ENCODE measurements at regions not wholly inside any gene's neighbourhood (a gene's known extent, or its start where the extent isn't known, plus 50 kb on each side); places are given as distances from the start of the nearest gene placed in this dataset.

DNA sequence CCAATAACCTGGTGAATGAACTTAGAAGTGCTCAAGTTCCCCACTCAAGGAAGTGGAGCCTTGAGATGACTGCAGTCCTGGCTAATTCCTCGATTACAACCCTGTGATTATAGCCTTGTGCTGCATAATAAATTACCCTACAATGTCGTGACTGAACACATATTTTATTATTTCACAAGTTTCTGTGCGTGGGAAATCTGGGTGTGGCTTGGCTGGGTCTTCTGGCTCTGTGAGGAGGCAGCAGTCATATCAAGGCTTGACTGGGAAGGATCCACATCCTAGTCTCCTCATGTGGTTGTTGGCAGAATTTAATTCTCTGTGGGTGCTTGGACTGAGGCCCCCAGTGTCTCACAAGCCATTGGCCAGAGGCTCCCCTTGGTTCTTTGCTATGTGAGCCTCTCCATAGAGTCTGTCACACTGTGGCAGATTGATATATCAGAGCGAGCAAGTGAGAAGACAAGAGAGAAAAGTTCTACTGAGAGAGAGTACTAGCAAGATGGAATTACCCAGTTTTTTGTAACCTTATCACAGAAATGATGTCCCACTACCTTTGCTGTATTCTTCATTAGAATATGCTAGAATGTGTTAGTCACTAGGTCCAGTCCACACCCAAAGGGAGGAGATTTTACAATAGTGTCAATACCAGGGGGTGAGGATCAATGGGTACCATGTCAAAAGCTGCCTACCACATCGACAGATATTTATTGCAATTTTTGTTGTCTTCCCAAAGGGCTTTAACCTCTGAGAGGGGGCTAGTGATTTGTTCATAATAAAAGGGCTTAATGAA is 102.8 kb upstream of the TBC1D5 start:
- no peak overlapping the region for H3K27ac Mint-ChIP-seq
- no peak overlapping the region for H3K4me3 Mint-ChIP-seq
- DNase-seq (no peak), ATAC-seq (ENCODE audit: low read depth) (no peak)
- ChIA-PET POLR2A (no interaction called here), CTCF (no interaction called here)
- intact Hi-C loops (cut with micrococcal nuclease), result no loop called here
- TF ChIP-seq, protein P1, sequence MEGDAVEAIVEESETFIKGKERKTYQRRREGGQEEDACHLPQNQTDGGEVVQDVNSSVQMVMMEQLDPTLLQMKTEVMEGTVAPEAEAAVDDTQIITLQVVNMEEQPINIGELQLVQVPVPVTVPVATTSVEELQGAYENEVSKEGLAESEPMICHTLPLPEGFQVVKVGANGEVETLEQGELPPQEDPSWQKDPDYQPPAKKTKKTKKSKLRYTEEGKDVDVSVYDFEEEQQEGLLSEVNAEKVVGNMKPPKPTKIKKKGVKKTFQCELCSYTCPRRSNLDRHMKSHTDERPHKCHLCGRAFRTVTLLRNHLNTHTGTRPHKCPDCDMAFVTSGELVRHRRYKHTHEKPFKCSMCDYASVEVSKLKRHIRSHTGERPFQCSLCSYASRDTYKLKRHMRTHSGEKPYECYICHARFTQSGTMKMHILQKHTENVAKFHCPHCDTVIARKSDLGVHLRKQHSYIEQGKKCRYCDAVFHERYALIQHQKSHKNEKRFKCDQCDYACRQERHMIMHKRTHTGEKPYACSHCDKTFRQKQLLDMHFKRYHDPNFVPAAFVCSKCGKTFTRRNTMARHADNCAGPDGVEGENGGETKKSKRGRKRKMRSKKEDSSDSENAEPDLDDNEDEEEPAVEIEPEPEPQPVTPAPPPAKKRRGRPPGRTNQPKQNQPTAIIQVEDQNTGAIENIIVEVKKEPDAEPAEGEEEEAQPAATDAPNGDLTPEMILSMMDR (IDR thresholded peaks at IDR 0.05), result no peak
- H3K4me1 Mint-ChIP-seq, result no peaks in the 10 kb centered on the region
- no peaks in the 10 kb centered on the region for H3K9me3 Mint-ChIP-seq
- peaks cover 2% of the 10 kb centered on the region for H3K27me3 Mint-ChIP-seq
- H3K36me3 Mint-ChIP-seq (ENCODE audit: low read depth), result no peaks in the 10 kb centered on the region

- POLR2A ChIA-PET, result no interaction called here
- no peaks in the 10 kb centered on the region for H3K4me1 Mint-ChIP-seq
Measured at GRCh38 chr3:17844236-17844635, 101.8 kb upstream of the TBC1D5 start.

GRCh38 chr3:17841190-17841828 is 98.9 kb upstream of the TBC1D5 start:
- CTCF ChIA-PET, result interaction anchor here (0.7 to 3.8 kb wide), 52 partner anchors 8 to 1239 kb away, joined by 3 to 140 read pairs (median 4); partner anchors contain the start of gene TBC1D5
- no peaks in the 10 kb centered on the region for H3K4me1 Mint-ChIP-seq
- DNase-seq, result peak; percentile 72
- H3K36me3 Mint-ChIP-seq (ENCODE audit: low read depth), result no peaks in the 10 kb centered on the region
- H3K27ac Mint-ChIP-seq, result no peak overlapping the region
- TF ChIP-seq, protein P1 (IDR thresholded peaks at IDR 0.05), result peak; percentile 86
- H3K27me3 Mint-ChIP-seq, result no peaks in the 10 kb centered on the region
- peak; percentile 93 for ATAC-seq (ENCODE audit: low read depth)
- intact Hi-C loops (cut with micrococcal nuclease), result loop anchor here (1.0 to 5.0 kb wide), 6 partner anchors 196 to 1240 kb away; no protein-coding TSS in a partner anchor
- H3K9me3 Mint-ChIP-seq, result no peaks in the 10 kb centered on the region
- no peak overlapping the region for H3K4me3 Mint-ChIP-seq
- POLR2A ChIA-PET, result interaction anchor here (0.9 kb wide), 2 partner anchors 196 to 603 kb away, joined by 3 to 4 read pairs; no protein-coding TSS in a partner anchor

More at GRCh38 chr3:17844236-17844635, 101.8 kb upstream of the TBC1D5 start:
- no peak overlapping the region for H3K27ac Mint-ChIP-seq
- TF ChIP-seq, protein P1 (IDR thresholded peaks at IDR 0.05), result no peak
- intact Hi-C loops (cut with micrococcal nuclease), result loop anchor here (5.0 kb wide), 1 partner anchor 432 kb away; no protein-coding TSS in a partner anchor
- H3K9me3 Mint-ChIP-seq, result no peaks in the 10 kb centered on the region
- no peak for DNase-seq
- CTCF ChIA-PET, result no interaction called here
- no peaks in the 10 kb centered on the region for H3K36me3 Mint-ChIP-seq (ENCODE audit: low read depth)
- ATAC-seq (ENCODE audit: low read depth), result no peak
- H3K27me3 Mint-ChIP-seq, result peaks cover 2% of the 10 kb centered on the region
- no peak overlapping the region for H3K4me3 Mint-ChIP-seq

- ChIA-PET CTCF (interaction anchor here (0.7 to 3.8 kb wide), 46 partner anchors 9 to 1239 kb away, joined by 3 to 140 read pairs (median 5); partner anchors contain the start of gene TBC1D5), POLR2A (interaction anchor here (0.9 kb wide), 1 partner anchor 196 kb away, joined by 3 read pairs; no protein-coding TSS in a partner anchor)
- TF ChIP-seq, protein P1 (IDR thresholded peaks at IDR 0.05), result no peak
- Mint-ChIP-seq H3K27ac (no peak overlapping the region), H3K27me3 (no peaks in the 10 kb centered on the region), H3K36me3 (ENCODE audit: low read depth) (no peaks in the 10 kb centered on the region), H3K4me1 (no peaks in the 10 kb centered on the region), H3K4me3 (no peak overlapping the region), H3K9me3 (no peaks in the 10 kb centered on the region)
- intact Hi-C loops (cut with micrococcal nuclease), result loop anchor here (1.0 to 5.0 kb wide), 6 partner anchors 195 to 1239 kb away; no protein-coding TSS in a partner anchor
- ATAC-seq (ENCODE audit: low read depth) (no peak), DNase-seq (no peak)
Measured at GRCh38 chr3:17840651-17841050, 98.2 kb upstream of the TBC1D5 start.

GRCh38 chr3:17840126-17840525 is 97.7 kb upstream of the TBC1D5 start:
- ATAC-seq (ENCODE audit: low read depth) (no peak), DNase-seq (no peak)
- Mint-ChIP-seq H3K9me3 (no peaks in the 10 kb centered on the region), H3K4me3 (no peak overlapping the region), H3K4me1 (no peaks in the 10 kb centered on the region), H3K36me3 (ENCODE audit: low read depth) (no peaks in the 10 kb centered on the region), H3K27ac (no peak overlapping the region), H3K27me3 (no peaks in the 10 kb centered on the region)
- TF ChIP-seq, protein P1 (IDR thresholded peaks at IDR 0.05), result no peak
- CTCF ChIA-PET, result interaction anchor here (1.0 to 3.8 kb wide), 13 partner anchors 13 to 544 kb away, joined by 3 to 140 read pairs (median 6); no protein-coding TSS in a partner anchor
- POLR2A ChIA-PET, result no interaction called here
- intact Hi-C loops (cut with micrococcal nuclease), result loop anchor here (5.0 kb wide), 1 partner anchor 428 kb away; no protein-coding TSS in a partner anchor
